Keratinocyte (primary cell): ENCODE measurements at regions not wholly inside any gene's neighbourhood (a gene's known extent, or its start where the extent isn't known, plus 50 kb on each side); places are given as distances from the start of the nearest gene placed in this dataset.

Source experiments
- DNase-seq: peaks from one replicate; pipeline ENCODE4 v3.0.0-alpha.2; 2011; ENCODE audit warnings: low read depth, missing footprints, low spot score
- FAIRE-seq: peaks from 2 replicates; lab custom pipeline; 2011; peaks lifted over from hg19 to GRCh38; lab: Jason Lieb, UNC
- H2AFZ ChIP-seq: 2 replicates; pipeline ENCODE4 v1.6.0; 2012; ENCODE audit warnings: low read length, control low read depth, inconsistent platforms; ENCODE audit not compliant: control insufficient read depth
- H3K27ac ChIP-seq: 2 replicates; pipeline ENCODE4 v1.5.1; 2011; ENCODE audit warnings: low read length; ENCODE audit not compliant: control insufficient read depth, insufficient read depth
- H3K27me3 ChIP-seq: 3 replicates; pipeline ENCODE4 v1.6.0; 2011; ENCODE audit warnings: low read length; ENCODE audit not compliant: control insufficient read depth, insufficient read depth; ENCODE audit errors: extremely low read depth
- H3K36me3 ChIP-seq, 2 experiments: 2 replicates in 1 of 2; 3 replicates in 1 of 2; pipeline ENCODE4 v1.5.1; 2011; ENCODE audit warnings: low read length in 2 of 2, mild to moderate bottlenecking in 1 of 2; ENCODE audit not compliant: control insufficient read depth in 2 of 2, insufficient read depth in 2 of 2; ENCODE audit errors: extremely low read depth in 1 of 2
- H3K4me1 ChIP-seq: 3 replicates; pipeline ENCODE4 v1.5.1; 2011; ENCODE audit warnings: low read length; ENCODE audit not compliant: control insufficient read depth, insufficient read depth; ENCODE audit errors: extremely low read depth
- H3K4me2 ChIP-seq: 3 replicates; pipeline ENCODE4 v1.6.0; 2011; ENCODE audit warnings: low read depth, low read length; ENCODE audit not compliant: control insufficient read depth, insufficient read depth; ENCODE audit errors: extremely low read depth
- H3K4me3 ChIP-seq, 3 experiments: fragments of 200-600 bp in 1 of 3; sonication (generic) in 1 of 3; 2 replicates in 2 of 3; 3 replicates in 1 of 3; pipeline ENCODE4 v1.5.1; 2011 to 2016; ENCODE audit warnings: low read length in 3 of 3, mild to moderate bottlenecking in 3 of 3, control low read depth in 2 of 3, inconsistent platforms in 1 of 3, low read depth in 1 of 3, mixed read lengths in 1 of 3, mixed run types in 1 of 3, moderate library complexity in 1 of 3; ENCODE audit not compliant: control insufficient read depth in 2 of 3, insufficient read depth in 2 of 3; ENCODE audit errors: extremely low read depth in 1 of 3
- H3K79me2 ChIP-seq: 2 replicates; pipeline ENCODE4 v1.6.0; 2012; ENCODE audit warnings: low read length; ENCODE audit not compliant: control insufficient read depth, insufficient read depth
- H3K9ac ChIP-seq: 3 replicates; pipeline ENCODE4 v1.6.0; 2011; ENCODE audit warnings: low read length; ENCODE audit not compliant: control insufficient read depth, insufficient read depth; ENCODE audit errors: extremely low read depth
- H3K9me1 ChIP-seq: 3 replicates; pipeline ENCODE4 v1.6.0; 2011; ENCODE audit warnings: low read length; ENCODE audit not compliant: control insufficient read depth, insufficient read depth; ENCODE audit errors: extremely low read depth
- H3K9me3 ChIP-seq: 2 replicates; pipeline ENCODE4 v1.5.1; 2012; ENCODE audit warnings: low read depth, low read length; ENCODE audit not compliant: control insufficient read depth
- H4K20me1 ChIP-seq: 3 replicates; pipeline ENCODE4 v1.6.0; 2011; ENCODE audit warnings: low read length; ENCODE audit not compliant: control insufficient read depth, insufficient read depth; ENCODE audit errors: extremely low read depth
- CTCF ChIP-seq, 3 experiments: IDR thresholded peaks in 1 of 3; conservative IDR thresholded peaks in 1 of 3; optimal IDR thresholded peaks in 1 of 3; 2 replicates in 2 of 3; 3 replicates in 1 of 3; pipeline versions ENCODE3 to v1.5.1; 2011; ENCODE audit warnings: low read length in 3 of 3, mild to moderate bottlenecking in 3 of 3, moderate library complexity in 2 of 3, control low read depth in 1 of 3, inconsistent platforms in 1 of 3; ENCODE audit not compliant: insufficient read depth in 2 of 3; ENCODE audit errors: extremely low read depth in 1 of 3
- EZH2 ChIP-seq: IDR thresholded peaks from one replicate; pipeline ENCODE4 v1.6.1; 2012; ENCODE audit warnings: inconsistent platforms, mild to moderate bottlenecking, low read length, moderate library complexity
- dilution Hi-C: fragments of 300-500 bp; cut with MboI; formaldehyde crosslinking; loops from one replicate; pipeline ENCODE4 v1.7.0; 2020; ENCODE audit warnings: low sequenced_read_pairs; ENCODE audit not compliant: extremely low pct_ligation_motif_present

- Histone ChIP-seq H3K79me2 (no peaks in the 10 kb centered on the region), H4K20me1 (no peaks in the 10 kb centered on the region), H3K4me3 (no peak overlapping the region), H3K9me1 (no peaks in the 10 kb centered on the region), H3K9me3 (no peaks in the 10 kb centered on the region), H3K36me3 (no peaks in the 10 kb centered on the region), H2AFZ (no peak overlapping the region), H3K4me1 (no peaks in the 10 kb centered on the region), H3K27ac (no peak overlapping the region), H3K4me2 (no peak overlapping the region), H3K9ac (no peak overlapping the region), H3K27me3 (no peaks in the 10 kb centered on the region)
- DNase-seq (no peak), FAIRE-seq (no peak)
- dilution Hi-C loops: no loop called here
- TF ChIP-seq CTCF (optimal IDR thresholded peaks at IDR 0.05 in 1 of 3, IDR thresholded peaks at IDR 0.05 in 1 of 3, conservative IDR thresholded peaks at IDR 0.05 in 1 of 3; ENCODE audit: extremely low read depth in 1 of 3, insufficient read depth in 2 of 3, low read length in 3 of 3): no peak
- no peak for TF ChIP-seq EZH2
Observed at GRCh38 chr14:41137741-41138140, 468.9 kb upstream of the LRFN5 start.

GRCh38 chr14:41130274-41130673 is 476.4 kb upstream of the LRFN5 start:
- Histone ChIP-seq H2AFZ (no peak overlapping the region), H3K4me2 (no peak overlapping the region), H4K20me1 (no peaks in the 10 kb centered on the region), H3K9me3 (no peaks in the 10 kb centered on the region), H3K79me2 (no peaks in the 10 kb centered on the region), H3K27me3 (no peaks in the 10 kb centered on the region), H3K9ac (no peak overlapping the region), H3K4me3 (no peak overlapping the region), H3K27ac (no peak overlapping the region), H3K4me1 (no peaks in the 10 kb centered on the region), H3K9me1 (no peaks in the 10 kb centered on the region), H3K36me3 (no peaks in the 10 kb centered on the region)
- dilution Hi-C loops: no loop called here
- no peak for TF ChIP-seq EZH2
- no peak for TF ChIP-seq CTCF (optimal IDR thresholded peaks at IDR 0.05 in 1 of 3, IDR thresholded peaks at IDR 0.05 in 1 of 3, conservative IDR thresholded peaks at IDR 0.05 in 1 of 3; ENCODE audit: extremely low read depth in 1 of 3, insufficient read depth in 2 of 3, low read length in 3 of 3)
- FAIRE-seq (no peak), DNase-seq (no peak)
